Caco-2 (cell line): ENCODE measurements at regions not wholly inside any gene's neighbourhood (a gene's known extent, or its start where the extent isn't known, plus 50 kb on each side); places are given as distances from the start of the nearest gene placed in this dataset.
A peak's percentile ranks its signal among the peaks of the same experiment; 100 is the strongest.

Source experiments
- BruUV-seq: library from RNA; stranded (reverse); fragments of 400-500 nt; replicated peaks from 2 replicates; lab custom pipeline; 2021; lab: Mats Ljungman, UMichigan
- CTCF ChIA-PET: fragments of 300-600 bp; sonication (Branson Sonifier 250); formaldehyde crosslinking; loops from one replicate; lab custom pipeline; 2022; ENCODE audit warnings: antibody characterized with exemption; lab: Charles Lee
- POLR2A ChIA-PET: fragments of 300-600 bp; sonication (Branson Sonifier 250); formaldehyde crosslinking; loops from one replicate; lab custom pipeline; 2022; ENCODE audit warnings: antibody characterized with exemption; lab: Charles Lee
- DNase-seq, 2 experiments: peaks; one replicate each; pipeline versions ENCODE4 v3.0.0 to v3.0.0-alpha.2; 2020 to 2022
- H3K27me3 ChIP-seq: replicated peaks from 2 replicates; pipeline ENCODE4 v1.6.0; 2011; ENCODE audit warnings: low read length; ENCODE audit not compliant: control insufficient read depth, insufficient read depth
- H3K36me3 ChIP-seq: 2 replicates; pipeline ENCODE4 v1.5.1; 2011; ENCODE audit warnings: low read length; ENCODE audit not compliant: control insufficient read depth, insufficient read depth
- H3K4me1 ChIP-seq: fragments of 250-450 bp; sonication (Bioruptor Pico); 2 replicates; pipeline ENCODE4 v1.5.1; 2020; ENCODE audit warnings: mild to moderate bottlenecking
- H3K4me3 ChIP-seq: 2 replicates; pipeline ENCODE4 v1.5.1; 2011; ENCODE audit warnings: low read depth, mild to moderate bottlenecking, control low read depth, low read length
- H3K9me3 ChIP-seq: fragments of 250-450 bp; sonication (Bioruptor Pico); 2 replicates; pipeline ENCODE4 v1.5.1; 2020; ENCODE audit warnings: mild to moderate bottlenecking, moderate library complexity
- H3K27ac Mint-ChIP-seq: one replicate; pipeline ENCODE4 v1.8.0; 2022; ENCODE audit warnings: mixed read lengths; ENCODE audit not compliant: unreplicated experiment
- H3K27me3 Mint-ChIP-seq: one replicate; pipeline ENCODE4 v1.8.0; 2022; ENCODE audit warnings: mixed read lengths; ENCODE audit not compliant: insufficient read depth, unreplicated experiment
- H3K36me3 Mint-ChIP-seq: one replicate; pipeline ENCODE4 v1.8.0; 2022; ENCODE audit warnings: mild to moderate bottlenecking, mixed read lengths; ENCODE audit not compliant: insufficient read depth, unreplicated experiment
- H3K4me1 Mint-ChIP-seq: one replicate; pipeline ENCODE4 v1.8.0; 2022; ENCODE audit warnings: low read depth, mixed read lengths; ENCODE audit not compliant: unreplicated experiment
- H3K4me3 Mint-ChIP-seq: one replicate; pipeline ENCODE4 v1.8.0; 2022; ENCODE audit warnings: mild to moderate bottlenecking, moderate library complexity, mixed read lengths; ENCODE audit not compliant: unreplicated experiment
- H3K9me3 Mint-ChIP-seq: one replicate; pipeline ENCODE4 v1.8.0; 2022; ENCODE audit warnings: mixed read lengths; ENCODE audit not compliant: unreplicated experiment
- intact Hi-C: fragments of 100-400 bp; cut with micrococcal nuclease; formaldehyde crosslinking; loops from one replicate; pipeline ENCODE4 v1.10.0; 2022; ENCODE audit not compliant: unreplicated experiment
- TF ChIP-seq, protein P1 (sequence below), 2 experiments: fragments of 200-600 bp in 1 of 2; IDR thresholded peaks; 1 replicate in 1 of 2; 2 replicates in 1 of 2; pipeline versions ENCODE4 v1.5.1 to v1.8.0; 2011 to 2022; ENCODE audit warnings: antibody characterized with exemption in 1 of 2, control low read depth in 1 of 2, inconsistent platforms in 1 of 2, low read depth in 1 of 2, low read length in 1 of 2, mild to moderate bottlenecking in 1 of 2, moderate library complexity in 1 of 2; ENCODE audit not compliant: insufficient read depth in 1 of 2, severe bottlenecking in 1 of 2, unreplicated experiment in 1 of 2

DNA sequence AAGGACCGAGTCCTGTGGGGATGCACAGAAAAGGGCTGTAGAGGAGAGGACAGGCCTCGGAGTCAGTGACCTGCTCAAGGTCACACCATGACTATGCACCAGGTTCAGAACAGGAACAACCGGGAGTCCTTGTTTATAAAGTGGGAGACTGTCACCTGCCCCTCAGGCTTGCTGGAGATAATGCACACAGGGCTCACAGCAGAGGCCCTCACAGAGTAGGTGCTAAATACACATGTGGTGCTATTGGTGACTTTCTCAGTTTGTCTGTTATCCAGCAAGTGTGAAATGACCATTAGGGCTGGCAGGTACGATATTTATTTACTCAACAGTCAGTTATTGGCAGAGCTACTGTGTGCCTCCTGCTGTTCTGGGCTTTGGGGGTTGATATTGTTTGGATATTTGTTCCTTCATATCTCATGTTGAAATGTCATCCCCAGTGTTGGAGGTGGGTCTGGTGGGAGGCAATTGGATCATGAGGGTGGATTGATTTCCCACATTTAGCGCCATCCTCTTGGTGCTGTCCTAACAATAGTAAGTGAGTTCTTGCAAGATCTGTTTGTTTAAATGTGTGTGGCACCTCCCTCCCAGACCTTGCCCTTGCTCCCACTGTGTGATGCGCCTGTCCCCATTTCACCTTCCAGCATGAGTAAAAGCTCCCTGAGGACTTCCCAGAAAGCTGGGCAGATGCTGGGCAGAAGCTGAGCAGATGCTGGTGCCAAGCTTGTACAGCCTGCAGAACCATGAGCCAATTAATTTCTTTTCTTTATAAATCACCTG, 162.1 kb upstream of the MPHOSPH6 start:
- H3K9me3 Mint-ChIP-seq, result no peaks in the 10 kb centered on the region
- H3K27ac Mint-ChIP-seq, result no peak overlapping the region
- Histone ChIP-seq H3K36me3 (no peaks in the 10 kb centered on the region), H3K4me1 (peaks cover 8% of the 10 kb centered on the region; the same call in 1 of the 2 replicates), H3K27me3 (no peaks in the 10 kb centered on the region; the same call in 1 of the 2 replicates), H3K9me3 (no peaks in the 10 kb centered on the region), H3K4me3 (no peak overlapping the region)
- peaks cover 9% of the 10 kb centered on the region for H3K4me1 Mint-ChIP-seq
- DNase-seq, result no peak
- peaks cover 8% of the 10 kb centered on the region for H3K27me3 Mint-ChIP-seq
- TF ChIP-seq, protein P1, sequence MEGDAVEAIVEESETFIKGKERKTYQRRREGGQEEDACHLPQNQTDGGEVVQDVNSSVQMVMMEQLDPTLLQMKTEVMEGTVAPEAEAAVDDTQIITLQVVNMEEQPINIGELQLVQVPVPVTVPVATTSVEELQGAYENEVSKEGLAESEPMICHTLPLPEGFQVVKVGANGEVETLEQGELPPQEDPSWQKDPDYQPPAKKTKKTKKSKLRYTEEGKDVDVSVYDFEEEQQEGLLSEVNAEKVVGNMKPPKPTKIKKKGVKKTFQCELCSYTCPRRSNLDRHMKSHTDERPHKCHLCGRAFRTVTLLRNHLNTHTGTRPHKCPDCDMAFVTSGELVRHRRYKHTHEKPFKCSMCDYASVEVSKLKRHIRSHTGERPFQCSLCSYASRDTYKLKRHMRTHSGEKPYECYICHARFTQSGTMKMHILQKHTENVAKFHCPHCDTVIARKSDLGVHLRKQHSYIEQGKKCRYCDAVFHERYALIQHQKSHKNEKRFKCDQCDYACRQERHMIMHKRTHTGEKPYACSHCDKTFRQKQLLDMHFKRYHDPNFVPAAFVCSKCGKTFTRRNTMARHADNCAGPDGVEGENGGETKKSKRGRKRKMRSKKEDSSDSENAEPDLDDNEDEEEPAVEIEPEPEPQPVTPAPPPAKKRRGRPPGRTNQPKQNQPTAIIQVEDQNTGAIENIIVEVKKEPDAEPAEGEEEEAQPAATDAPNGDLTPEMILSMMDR (IDR thresholded peaks at IDR 0.05; ENCODE audit: insufficient read depth in 1 of 2, low read depth in 1 of 2, low read length in 1 of 2, severe bottlenecking in 1 of 2, unreplicated experiment in 1 of 2), result no peak
- intact Hi-C loops, result no loop called here
- H3K4me3 Mint-ChIP-seq, result no peak overlapping the region
- ChIA-PET POLR2A (no interaction called here), CTCF (no interaction called here)
- no peaks in the 10 kb centered on the region for H3K36me3 Mint-ChIP-seq
- BruUV-seq, result no TSS peak

DNA sequence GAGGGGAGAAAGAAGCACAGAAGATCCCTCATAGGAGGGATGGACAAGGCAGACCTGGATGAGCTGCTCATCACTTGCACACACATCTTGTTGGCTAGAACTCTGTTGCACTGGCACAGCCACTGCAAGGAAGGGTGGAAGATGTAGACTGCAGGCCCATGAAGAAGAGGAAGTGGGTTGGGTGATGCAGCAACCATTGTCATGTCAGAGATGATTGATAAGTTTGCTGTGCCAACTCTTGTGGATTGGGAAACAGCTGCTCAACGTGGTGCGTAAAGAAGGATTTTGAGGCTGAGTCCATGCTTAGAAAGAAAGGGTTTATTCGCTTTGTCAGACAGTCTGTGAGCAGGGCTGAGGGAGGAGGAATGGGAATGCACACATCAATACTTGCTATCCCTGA, 161.4 kb upstream of the MPHOSPH6 start:
- CTCF ChIA-PET, result interaction anchor here (1.0 kb wide), 1 partner anchor 13 kb away, joined by 3 read pairs; no protein-coding TSS in a partner anchor
- Mint-ChIP-seq H3K4me3 (no peak overlapping the region), H3K27ac (no peak overlapping the region), H3K9me3 (no peaks in the 10 kb centered on the region), H3K36me3 (no peaks in the 10 kb centered on the region), H3K27me3 (peaks cover 7% of the 10 kb centered on the region), H3K4me1 (peaks cover 9% of the 10 kb centered on the region)
- TF ChIP-seq, protein P1 (IDR thresholded peaks at IDR 0.05; ENCODE audit: insufficient read depth in 1 of 2, low read depth in 1 of 2, low read length in 1 of 2, severe bottlenecking in 1 of 2, unreplicated experiment in 1 of 2), result no peak
- Histone ChIP-seq H3K9me3 (no peaks in the 10 kb centered on the region), H3K4me1 (peaks cover 8% of the 10 kb centered on the region; the same call in 1 of the 2 replicates), H3K36me3 (no peaks in the 10 kb centered on the region), H3K27me3 (no peaks in the 10 kb centered on the region; the same call in 1 of the 2 replicates), H3K4me3 (no peak overlapping the region)
- BruUV-seq, result no TSS peak
- no peak for DNase-seq
- intact Hi-C loops, result no loop called here
- POLR2A ChIA-PET, result no interaction called here

DNA sequence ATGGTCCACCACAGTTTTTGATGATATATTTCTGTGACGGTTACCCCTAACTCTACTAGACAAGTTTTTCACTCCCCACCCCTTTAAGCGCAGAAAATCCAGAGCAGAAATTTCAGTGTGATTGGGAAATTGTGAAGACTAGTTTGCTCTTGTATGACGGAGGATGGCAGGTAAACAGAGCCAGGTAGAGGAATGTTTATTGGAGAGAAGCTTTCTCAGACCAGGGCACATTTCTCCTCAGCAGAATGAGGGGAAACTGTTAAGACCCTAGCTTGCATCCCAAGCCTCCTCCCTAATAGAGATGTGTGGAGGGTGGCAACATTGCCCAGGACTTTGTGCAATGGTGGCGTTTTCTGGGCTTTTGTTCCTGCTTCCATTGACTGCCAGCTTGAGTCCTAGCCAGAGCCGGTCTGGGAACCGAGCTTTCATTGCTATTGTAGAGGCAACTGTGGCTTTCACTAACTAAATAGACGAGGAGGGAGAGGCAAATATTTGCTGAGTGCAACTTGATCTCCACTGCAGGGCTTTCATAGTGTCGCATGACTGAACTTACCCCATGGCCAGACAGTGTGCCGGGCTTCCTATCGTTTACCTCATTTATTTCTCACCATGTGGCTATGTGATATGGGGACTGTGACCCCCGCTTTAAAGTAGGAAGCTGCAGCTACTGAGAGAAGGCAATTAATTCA, 159.6 kb upstream of the MPHOSPH6 start:
- Mint-ChIP-seq H3K36me3 (no peaks in the 10 kb centered on the region), H3K9me3 (no peaks in the 10 kb centered on the region), H3K27me3 (peaks cover 3% of the 10 kb centered on the region), H3K4me1 (peaks cover 9% of the 10 kb centered on the region), H3K4me3 (peak overlapping the region; percentile 19), H3K27ac (no peak overlapping the region)
- Histone ChIP-seq H3K36me3 (no peaks in the 10 kb centered on the region), H3K4me3 (no peak overlapping the region), H3K9me3 (no peaks in the 10 kb centered on the region), H3K4me1 (peaks cover 8% of the 10 kb centered on the region; the same call in 1 of the 2 replicates), H3K27me3 (no peaks in the 10 kb centered on the region)
- no TSS peak for BruUV-seq
- ChIA-PET CTCF (interaction anchor here (0.7 to 1.5 kb wide), 3 partner anchors 14 to 126 kb away, joined by 3 to 7 read pairs (median 4); no protein-coding TSS in a partner anchor), POLR2A (no interaction called here)
- TF ChIP-seq, protein P1 (IDR thresholded peaks at IDR 0.05; ENCODE audit: insufficient read depth in 1 of 2, low read depth in 1 of 2, low read length in 1 of 2, severe bottlenecking in 1 of 2, unreplicated experiment in 1 of 2), result no peak
- intact Hi-C loops, result no loop called here
- DNase-seq, result peak in 1 of 2 experiments; percentile 51
